HepG2 (cell line): ENCODE measurements at regions not wholly inside any gene's neighbourhood (a gene's known extent, or its start where the extent isn't known, plus 50 kb on each side); places are given as distances from the start of the nearest gene placed in this dataset.

Experiments
- ATAC-seq: fragments of 200-7000 bp; cut with Tn5 transposase; 3 replicates; pipeline ENCODE4 v1.9.1; 2020; ENCODE audit warnings: mild to moderate bottlenecking, moderate library complexity
- BruUV-seq: library from RNA; stranded (reverse); fragments of 400-500 nt; replicated peaks from 2 replicates; lab custom pipeline; 2021; lab: Mats Ljungman, UMichigan
- CTCF ChIA-PET: fragments of 300-600 bp; formaldehyde crosslinking; extraction: SDS; loops from one replicate; lab custom pipeline; 2021; ENCODE audit warnings: low total read pairs, inconsistent platforms, low intra/inter-chr PET ratio; lab: Yijun Ruan, JAX
- POLR2A ChIA-PET: fragments of 350-600 bp; sonication (Branson Sonifier 250); formaldehyde crosslinking; loops from one replicate; lab custom pipeline; 2020; ENCODE audit warnings: antibody characterized with exemption, inconsistent platforms; lab: Yijun Ruan, JAX
- DNase-seq: peaks from one replicate; pipeline ENCODE4 v3.0.0-alpha.2; 2015; ENCODE audit warnings: low spot score
- FAIRE-seq: peaks from 3 replicates; lab custom pipeline; 2011; peaks lifted over from hg19 to GRCh38; lab: Jason Lieb, UNC
- H2AFZ ChIP-seq: one replicate; pipeline ENCODE4 v1.6.1; 2011; ENCODE audit warnings: low read length, inconsistent platforms
- H3K27ac ChIP-seq: fragments of 300-600 bp; 3 replicates; pipeline ENCODE4 v1.8.0; 2011; ENCODE audit warnings: mixed run types, mild to moderate bottlenecking, mixed read lengths, low read length, inconsistent platforms; ENCODE audit not compliant: insufficient read depth; ENCODE audit errors: extremely low read length
- H3K27me3 ChIP-seq, 2 experiments: fragments of 200-600 bp in 1 of 2; 2 replicates in 1 of 2; 3 replicates in 1 of 2; pipeline versions ENCODE4 v1.6.0 to v1.8.0; 2011; ENCODE audit warnings: low read length in 2 of 2, mild to moderate bottlenecking in 2 of 2, moderate library complexity in 2 of 2, inconsistent platforms in 1 of 2; ENCODE audit not compliant: insufficient read depth in 2 of 2, control insufficient read depth in 1 of 2
- H3K36me3 ChIP-seq, 2 experiments: fragments of 200-600 bp in 1 of 2; replicated peaks in 1 of 2; 2 replicates in 1 of 2; 3 replicates in 1 of 2; pipeline versions ENCODE4 v1.5.1 to v1.8.0; 2011; ENCODE audit warnings: low read length in 2 of 2, inconsistent platforms in 1 of 2; ENCODE audit not compliant: insufficient read depth in 2 of 2, control insufficient read depth in 1 of 2
- H3K4me1 ChIP-seq: 2 replicates; pipeline ENCODE4 v1.5.1; 2012; ENCODE audit warnings: low read length, inconsistent platforms; ENCODE audit not compliant: insufficient read depth
- H3K4me2 ChIP-seq: 2 replicates; pipeline ENCODE4 v1.6.0; 2011; ENCODE audit warnings: low read depth, low read length, inconsistent platforms
- H3K4me3 ChIP-seq, 3 experiments: fragments of 200-600 bp in 1 of 3; sonication (generic), shearing (Covaris generic) in 1 of 3; replicated peaks in 1 of 3; 2 replicates each; pipeline ENCODE4 v1.5.1; 2011 to 2016; ENCODE audit warnings: low read length in 3 of 3, inconsistent platforms in 2 of 3, low read depth in 2 of 3, mild to moderate bottlenecking in 2 of 3, control low read depth in 1 of 3, mixed read lengths in 1 of 3; ENCODE audit not compliant: insufficient read depth in 1 of 3
- H3K79me2 ChIP-seq: one replicate; pipeline ENCODE4 v1.6.1; 2011; ENCODE audit warnings: low read length, inconsistent platforms; ENCODE audit not compliant: insufficient read depth
- H3K9ac ChIP-seq: 2 replicates; pipeline ENCODE4 v1.6.0; 2011; ENCODE audit warnings: mild to moderate bottlenecking, low read depth, low read length, inconsistent platforms; ENCODE audit not compliant: insufficient read depth
- H3K9me3 ChIP-seq: 2 replicates; pipeline ENCODE4 v1.5.1; 2012; ENCODE audit warnings: mild to moderate bottlenecking, low read length
- H4K20me1 ChIP-seq: 2 replicates; pipeline ENCODE4 v1.6.0; 2011; ENCODE audit warnings: inconsistent platforms, mild to moderate bottlenecking, low read length, moderate library complexity; ENCODE audit not compliant: insufficient read depth
- HMG20A ChIP-seq: IDR thresholded peaks from 2 replicates; pipeline ENCODE4 v1.6.1; 2016; ENCODE audit warnings: borderline replicate concordance
- HOXA5 ChIP-seq: sonication (generic); formaldehyde crosslinking; IDR thresholded peaks from 2 replicates; pipeline ENCODE4 v1.4.0; 2020; ENCODE audit warnings: missing genetic modification reagents
- MNT ChIP-seq: fragments of 450-650 bp; IDR thresholded peaks from 2 replicates; pipeline ENCODE4 v1.6.1; 2016
- PCBP1 ChIP-seq: fragments of 200-400 bp; formaldehyde crosslinking; IDR thresholded peaks from 2 replicates; pipeline ENCODE4 v1.6.1; 2017; ENCODE audit warnings: mild to moderate bottlenecking, low read depth, low read length, borderline replicate concordance
- SP4 ChIP-seq: sonication (generic); formaldehyde crosslinking; IDR thresholded peaks from 2 replicates; pipeline ENCODE4 v1.8.1; 2023; ENCODE audit warnings: mild to moderate bottlenecking, missing genetic modification reagents
- SP5 ChIP-seq: IDR thresholded peaks from 2 replicates; pipeline ENCODE4 v1.6.1; 2016; ENCODE audit warnings: low read depth, borderline replicate concordance
- ZNF142 ChIP-seq: sonication (generic); formaldehyde crosslinking; IDR thresholded peaks from 2 replicates; pipeline ENCODE4 v1.4.0; 2020; ENCODE audit warnings: missing genetic modification reagents
- WGBS: methylation state at CpG from one replicate; pipeline ENCODE4 v1.1.6; 2017; ENCODE audit warnings: low lambda C conversion rate; 5-methylcytosine and 5-hydroxymethylcytosine counted together
- in situ Hi-C: cut with HindIII; loops from 2 replicates; pipeline ENCODE4 v1.10.0; 2017; ENCODE audit warnings: low pct_unique_long_range_greater_than_20kb; ENCODE audit not compliant: extremely low pct_ligation_motif_present
- intact Hi-C: fragments of 100-400 bp; cut with micrococcal nuclease; formaldehyde crosslinking; loops from one replicate; pipeline ENCODE4 v1.10.0; 2022; ENCODE audit not compliant: unreplicated experiment

GRCh38 chr5:93245226-93245625 is 335.8 kb downstream of the NR2F1-AS1 start:
- no peak for TF ChIP-seq SP4 (CRISPR knock-in tag)
- TF ChIP-seq ZNF142 = no peak
- TF ChIP-seq HOXA5 = no peak
- TF ChIP-seq SP5 (CRISPR knock-in tag) = no peak
- TF ChIP-seq PCBP1 = no peak
- TF ChIP-seq MNT = 0 out of 2 replicates have a peak, but pooled peaks have one; percentile 40
- 0 out of 2 replicates have a peak, but pooled peaks have one; percentile 6 for TF ChIP-seq HMG20A (CRISPR knock-in tag)
- Histone ChIP-seq H3K9ac (no peak overlapping the region), H2AFZ (no peak overlapping the region), H3K79me2 (no peaks in the 10 kb centered on the region), H3K27me3 (no peaks in the 10 kb centered on the region), H3K36me3 (no peaks in the 10 kb centered on the region), H3K4me3 (no peak overlapping the region), H3K9me3 (no peaks in the 10 kb centered on the region), H3K4me1 (peaks cover 68% of the 10 kb centered on the region), H3K27ac (peak overlapping the region; percentile 88), H4K20me1 (no peaks in the 10 kb centered on the region), H3K4me2 (no peak overlapping the region)
- no TSS peak for BruUV-seq
- POLR2A ChIA-PET = no interaction called here
- CTCF ChIA-PET = no interaction called here
- FAIRE-seq = no peak
- ATAC-seq = no peak
- intact Hi-C loops = loop anchor here (5.0 to 10.0 kb wide), 6 partner anchors 90 to 358 kb away; partner anchors contain the start of genes NR2F1 and NR2F1-AS1
- no peak for DNase-seq
- WGBS = 94% methylated on average over 3 of the region's 3 CpGs
- in situ Hi-C loops = loop anchor here (10.0 kb wide), 2 partner anchors 300 to 360 kb away; no protein-coding TSS in a partner anchor
